SHP77 (cell line): ENCODE measurements at regions not wholly inside any gene's neighbourhood (a gene's known extent, or its start where the extent isn't known, plus 50 kb on each side); places are given as distances from the start of the nearest gene placed in this dataset.
"Not testable (repeated sequence)": the region's sequence is repeated elsewhere in the genome, so short reads cannot be mapped to it uniquely, and the experiment has no call there.

Source experiments
- DNase-seq, 2 experiments: peaks; one replicate each; lab custom pipeline; 2025; lab: John Stamatoyannopoulos, UW

DNA sequence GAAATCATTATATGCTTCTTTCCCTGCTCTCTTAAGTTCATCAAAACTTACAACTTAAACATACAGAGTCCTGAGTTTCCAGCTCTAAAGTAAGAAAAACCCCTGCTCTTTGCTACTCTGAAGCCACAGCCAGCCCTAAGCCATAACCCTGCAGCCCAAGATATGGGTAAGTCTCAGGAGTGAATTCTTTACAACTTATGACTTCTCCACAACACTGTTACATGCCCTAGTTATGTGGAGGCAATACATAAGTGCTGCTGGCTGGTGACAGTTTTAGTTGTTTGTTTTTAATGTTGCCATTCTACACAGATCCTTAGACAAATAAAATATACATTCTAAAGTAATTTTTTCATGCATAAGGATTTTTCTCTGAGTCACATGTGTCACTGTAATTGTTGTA, 100.2 kb downstream of the FBXO8 start:
- no peak for DNase-seq

DNA sequence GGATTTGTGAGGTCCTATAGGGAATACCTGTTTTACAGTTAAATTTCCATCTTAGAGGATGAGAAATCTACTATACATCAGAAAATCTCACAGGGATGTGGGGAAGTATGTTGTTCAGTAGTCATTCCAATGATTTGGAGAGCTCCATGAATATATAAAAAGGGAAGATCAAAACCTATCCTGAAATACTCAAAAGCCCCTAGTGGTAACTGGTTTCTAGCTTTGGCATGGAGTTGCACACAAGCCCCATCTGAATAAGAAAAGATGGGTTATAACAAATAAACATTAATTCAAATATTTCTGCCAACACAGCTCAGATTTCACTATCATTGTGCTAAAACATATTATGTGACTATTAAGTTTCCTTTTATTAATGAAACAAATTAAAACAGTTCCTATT, 101.6 kb downstream of the FBXO8 start:
- no peak for DNase-seq

DNA sequence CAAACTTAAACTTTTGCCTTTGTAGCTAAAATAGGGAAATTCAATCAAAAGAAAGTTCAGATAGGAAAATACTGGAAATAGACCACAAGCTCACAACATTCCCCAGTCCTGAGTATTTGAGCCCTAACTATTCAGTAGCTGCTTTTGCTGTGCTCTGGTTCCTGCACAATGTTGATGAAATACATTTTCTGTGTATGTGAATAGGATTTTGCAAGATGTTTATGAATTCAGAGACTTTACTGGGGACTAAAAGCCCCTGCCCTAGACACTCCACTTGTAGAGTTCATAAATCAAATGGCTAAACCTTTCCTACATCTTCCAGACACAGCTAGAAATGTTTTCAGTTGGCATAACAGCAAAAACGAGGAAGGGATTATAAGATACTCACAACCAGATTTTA, 105.9 kb downstream of the FBXO8 start:
- no peak for DNase-seq

DNA sequence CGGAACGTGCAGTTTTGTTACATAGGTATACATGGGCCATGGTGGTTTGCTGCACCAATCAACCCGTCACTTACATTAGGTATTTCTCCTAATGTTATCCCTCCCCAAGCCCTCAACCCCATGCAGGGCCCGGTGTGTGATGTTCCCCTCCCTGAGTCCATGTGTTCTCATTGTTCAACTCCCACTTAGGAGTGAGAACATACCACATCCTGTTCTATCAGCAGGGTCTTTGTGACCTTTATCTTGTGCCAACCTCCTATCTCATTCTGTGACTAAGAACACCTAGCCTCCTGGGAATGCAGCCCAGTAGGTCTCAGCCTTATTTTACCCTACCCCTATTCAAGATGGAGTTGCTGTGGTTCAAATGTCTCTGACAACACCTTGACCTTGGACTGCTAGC, 107.6 kb downstream of the FBXO8 start:
- not testable (repeated sequence) for DNase-seq

DNA sequence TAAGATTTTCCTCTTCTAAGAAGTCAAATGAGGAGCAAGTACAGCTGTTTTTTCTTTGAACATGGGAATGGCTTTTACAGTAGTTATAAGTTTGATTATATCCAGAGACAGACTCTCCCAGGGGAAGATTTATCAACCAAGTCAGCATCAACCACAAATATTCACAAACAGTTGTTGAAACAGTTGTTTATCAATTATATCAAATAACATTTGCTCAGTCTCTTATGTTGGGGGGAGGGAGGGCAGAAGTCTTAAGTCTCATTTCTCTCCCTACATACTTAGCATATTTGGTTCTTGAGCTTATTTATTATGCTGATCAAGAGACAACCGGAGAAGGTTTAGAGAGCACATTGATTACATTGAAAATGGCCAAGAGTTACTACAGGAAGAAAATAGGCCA, 110.1 kb downstream of the FBXO8 start:
- no peak for DNase-seq

DNA sequence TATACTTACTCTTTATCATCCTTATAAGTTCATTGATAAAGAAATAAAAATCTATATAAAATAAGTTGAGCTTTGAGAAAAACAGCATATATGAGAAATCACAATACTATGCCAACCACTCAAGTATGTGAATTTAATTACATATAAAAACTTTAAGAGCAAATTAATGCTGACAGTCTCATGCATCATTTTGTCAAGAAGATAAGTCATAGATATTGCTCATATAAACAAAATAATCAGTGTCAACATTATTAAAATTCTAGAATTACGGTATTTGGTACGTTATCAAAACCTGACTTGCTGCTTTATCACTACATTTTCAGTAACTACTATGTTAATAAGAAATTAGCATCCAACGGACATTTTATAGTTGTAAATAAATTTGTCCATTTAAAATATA, 111.2 kb downstream of the FBXO8 start:
- no peak for DNase-seq

DNA sequence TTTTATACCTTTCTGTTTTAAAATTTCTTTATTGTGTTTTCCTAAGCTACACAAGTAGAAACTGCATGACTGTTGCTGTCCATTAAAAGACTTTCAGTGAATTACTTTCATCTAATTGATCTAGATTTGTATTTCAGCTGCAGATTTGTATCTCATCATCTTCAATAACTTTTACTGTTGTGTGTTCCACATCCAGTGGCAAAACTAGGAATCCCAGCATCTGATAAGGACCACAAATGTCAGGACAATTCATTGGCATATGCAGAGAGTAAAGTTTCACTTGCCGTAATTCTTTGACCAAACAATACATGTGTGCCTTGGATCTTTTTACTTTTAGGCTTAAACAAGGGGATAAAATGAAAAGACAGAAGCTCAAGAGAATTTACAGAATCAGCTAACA, 112.6 kb downstream of the FBXO8 start:
- no peak for DNase-seq

DNA sequence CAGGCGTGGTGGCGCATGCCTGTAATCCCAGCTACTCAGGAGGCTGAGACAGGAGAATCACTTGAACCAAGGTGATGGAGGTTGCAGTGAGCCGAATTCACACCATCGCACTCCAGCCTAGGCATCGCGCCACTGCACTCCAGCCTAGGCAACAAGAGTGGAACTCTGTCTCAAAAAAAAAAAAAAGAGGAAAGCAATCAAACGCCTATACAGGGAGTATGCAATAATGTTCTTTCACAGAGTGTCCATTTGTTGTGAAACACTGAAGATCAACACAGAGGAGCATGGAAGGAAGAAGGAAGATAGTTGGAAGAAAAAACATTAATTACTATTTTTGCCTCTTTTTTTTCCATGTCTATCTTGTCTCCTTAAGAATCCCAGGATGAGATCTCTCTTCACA, 113.4 kb downstream of the FBXO8 start:
- DNase-seq: no peak

DNA sequence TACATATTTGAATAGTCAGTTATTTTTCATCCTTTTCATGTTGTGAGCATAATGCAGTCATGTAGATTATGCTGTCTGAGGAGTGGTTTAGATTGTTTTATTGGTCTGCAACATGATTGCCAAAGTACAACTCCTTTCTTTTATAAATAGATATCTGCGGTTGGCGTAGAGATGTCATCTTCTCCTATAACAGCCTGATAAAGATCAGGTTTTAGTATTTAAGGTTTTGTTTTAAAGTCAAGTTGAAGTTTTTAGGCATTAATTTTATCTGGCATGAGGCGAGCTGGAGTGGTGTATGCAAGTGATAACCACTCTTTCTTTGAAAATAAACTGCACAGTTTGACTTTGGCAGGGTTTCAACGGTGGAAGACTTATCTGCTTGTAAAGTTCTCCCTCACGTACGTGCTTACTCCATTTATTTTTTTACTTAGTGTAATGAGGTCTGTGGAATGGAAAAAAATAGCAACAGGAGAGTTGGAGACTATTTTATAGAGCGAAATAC, 126.3 kb downstream of the FBXO8 start:
- no peak for DNase-seq

DNA sequence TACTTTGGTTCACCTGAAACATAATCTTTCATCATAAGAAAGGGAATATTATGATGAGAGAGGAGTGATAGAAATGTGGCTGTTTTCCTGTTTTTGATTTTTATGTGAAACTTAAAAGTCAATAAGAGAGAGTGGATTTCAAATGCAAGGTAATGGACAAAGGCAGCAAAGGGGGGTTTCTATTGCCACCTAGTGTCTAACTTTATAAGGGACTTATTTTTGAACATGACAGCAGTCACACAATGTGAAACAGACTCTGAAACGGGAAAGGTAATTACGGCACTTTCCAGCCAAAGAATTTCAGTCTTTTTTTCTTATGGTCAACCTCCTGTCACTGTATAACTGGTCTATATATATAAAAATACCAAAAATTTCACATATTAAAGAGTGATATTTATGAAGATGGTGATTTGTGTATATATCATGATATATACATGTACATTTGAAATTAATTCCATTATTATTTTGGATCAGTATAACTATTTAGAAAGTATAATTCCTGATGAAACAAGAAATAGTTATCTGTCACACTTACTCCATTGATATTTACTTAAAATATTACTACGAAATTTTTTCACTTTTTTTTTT, 127.1 kb downstream of the FBXO8 start:
- peak; percentile 20 to 27 for DNase-seq

DNA sequence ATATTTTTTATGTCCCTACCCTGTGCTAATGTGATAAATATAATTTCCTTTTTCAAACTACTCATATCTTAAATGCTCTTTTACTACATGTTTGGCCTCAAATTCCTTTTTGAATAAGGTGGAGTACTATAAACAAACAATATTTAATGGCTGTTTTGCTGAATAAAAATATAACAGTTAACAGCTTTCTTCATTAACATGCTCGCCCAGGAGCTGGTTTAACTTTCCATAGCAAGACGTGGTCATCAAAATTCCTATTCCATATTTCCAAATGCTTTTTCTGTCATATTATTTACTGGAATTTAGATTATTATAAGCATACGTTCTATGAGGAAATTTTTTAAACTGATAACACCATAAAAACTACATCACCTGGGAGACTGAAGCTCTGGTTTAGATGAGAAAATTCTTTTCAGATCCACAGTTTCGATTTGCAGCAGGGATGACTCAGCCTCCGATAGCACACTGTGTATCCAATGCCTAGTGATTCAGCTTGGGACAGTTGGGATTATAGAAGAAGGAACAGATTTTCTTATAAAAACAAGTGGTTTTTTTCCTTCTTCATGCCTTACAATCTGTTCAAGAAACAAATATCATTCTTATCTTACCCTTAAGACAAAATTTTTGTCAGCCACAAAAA, 129.1 kb downstream of the FBXO8 start:
- peak; percentile 28 to 57 for DNase-seq

DNA sequence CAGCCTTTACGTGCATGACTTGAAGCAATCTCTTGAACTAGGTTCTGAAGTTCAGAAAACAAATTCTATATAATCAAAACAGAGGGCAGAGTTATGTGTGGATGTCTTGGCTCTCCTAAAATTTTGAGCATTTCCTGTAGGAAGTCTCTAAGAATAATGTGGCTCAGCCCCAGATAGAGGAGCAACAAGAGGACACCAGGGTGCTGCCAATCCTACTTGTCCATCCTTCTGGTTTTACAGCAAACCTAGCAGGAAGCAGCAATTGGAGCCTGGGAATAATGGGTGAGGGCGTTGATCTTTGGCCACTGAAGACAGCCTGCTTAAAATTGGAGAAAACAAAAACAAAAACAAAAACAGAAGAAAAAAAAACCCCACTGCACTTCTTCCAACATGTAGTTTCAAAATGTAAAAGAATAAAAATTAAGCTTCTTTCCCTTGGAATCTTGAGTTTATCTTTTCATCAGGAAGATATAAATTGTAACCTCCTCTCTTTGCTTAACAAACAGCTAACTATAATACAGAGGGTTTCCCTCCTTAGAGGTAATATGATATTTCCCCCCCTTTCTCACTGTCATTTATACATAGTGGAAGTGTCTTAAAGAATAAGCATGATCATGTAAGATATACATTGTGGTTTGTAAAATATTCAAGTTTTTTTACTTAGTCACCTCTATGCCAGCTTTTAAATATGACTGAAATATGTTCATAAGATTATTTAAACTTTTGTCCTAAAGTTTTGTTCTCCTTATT, 130.6 kb downstream of the FBXO8 start:
- DNase-seq: no peak

DNA sequence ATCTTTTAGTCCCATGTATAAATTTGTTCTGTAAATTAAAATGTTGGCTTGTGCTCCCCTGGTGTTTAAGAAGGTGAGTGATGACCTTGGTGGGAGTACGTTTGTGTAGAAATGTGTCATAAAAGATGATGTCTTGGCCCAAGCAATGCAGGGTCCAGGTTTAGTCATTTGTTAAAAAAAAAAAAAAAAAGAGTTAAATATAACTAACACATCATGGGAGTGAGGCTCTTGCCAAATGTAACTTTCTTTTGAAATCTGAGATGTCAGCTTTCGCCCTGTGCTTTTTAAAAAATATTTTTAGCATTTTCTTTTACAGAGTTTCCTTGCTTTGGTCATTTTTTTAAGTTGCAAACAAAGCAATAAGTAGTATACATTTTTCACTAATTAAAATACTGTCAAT, 135.6 kb downstream of the FBXO8 start:
- no peak for DNase-seq

DNA sequence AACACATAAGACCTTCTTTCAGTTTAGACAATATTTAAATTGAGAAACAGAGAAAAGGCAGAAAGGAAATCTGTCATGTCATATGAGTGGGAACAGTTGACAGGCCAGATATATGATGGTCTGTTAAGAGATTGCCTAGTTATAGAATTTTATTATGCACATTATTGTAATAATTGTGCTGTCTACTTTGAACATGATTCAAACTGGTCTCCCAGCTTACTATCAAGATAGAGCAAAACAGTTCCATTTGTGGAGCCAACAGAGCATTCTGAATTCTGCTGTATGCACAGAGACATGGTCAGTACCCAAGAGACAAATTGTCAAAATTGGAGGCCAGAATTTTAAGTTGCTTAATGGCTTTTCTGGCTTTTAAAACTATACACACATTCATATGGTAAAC, 139.4 kb downstream of the FBXO8 start:
- no peak for DNase-seq

DNA sequence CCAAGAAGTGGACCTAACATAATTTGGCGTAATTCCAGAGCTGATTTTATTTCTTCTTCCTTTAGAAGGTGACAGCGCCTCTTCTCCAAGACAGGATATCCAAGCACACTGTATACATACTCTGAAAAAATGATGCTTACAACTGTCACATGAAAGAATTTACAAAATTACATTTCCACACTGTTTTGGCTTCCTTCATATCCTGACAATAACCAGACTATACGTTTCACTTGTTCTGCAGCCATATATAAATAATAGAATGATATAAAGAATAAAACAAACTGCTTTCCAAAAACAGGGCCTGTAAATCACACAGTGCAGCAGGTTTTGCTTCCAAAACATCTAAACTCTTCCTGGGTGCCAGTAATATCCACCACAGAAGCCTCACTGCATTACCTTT, 141.6 kb downstream of the FBXO8 start:
- no peak for DNase-seq

DNA sequence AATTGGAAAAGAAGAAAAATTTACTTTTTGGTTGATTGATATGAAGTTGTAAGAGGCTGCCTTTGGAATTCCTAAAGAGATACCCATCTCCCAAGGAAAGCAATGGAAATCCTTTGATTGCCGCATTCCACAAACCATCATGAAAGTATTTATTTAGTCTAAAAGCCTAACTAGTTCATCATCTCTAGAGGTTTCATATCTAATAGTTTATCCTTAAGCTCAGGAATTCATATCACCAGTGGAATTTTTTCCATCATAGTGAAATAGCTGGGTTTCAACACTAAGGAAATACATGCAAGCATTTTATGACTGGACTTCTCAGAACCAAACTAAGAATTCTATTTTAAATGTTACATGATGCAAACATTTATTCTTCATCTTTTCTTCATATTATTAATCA, 144.9 kb downstream of the FBXO8 start:
- no peak for DNase-seq

DNA sequence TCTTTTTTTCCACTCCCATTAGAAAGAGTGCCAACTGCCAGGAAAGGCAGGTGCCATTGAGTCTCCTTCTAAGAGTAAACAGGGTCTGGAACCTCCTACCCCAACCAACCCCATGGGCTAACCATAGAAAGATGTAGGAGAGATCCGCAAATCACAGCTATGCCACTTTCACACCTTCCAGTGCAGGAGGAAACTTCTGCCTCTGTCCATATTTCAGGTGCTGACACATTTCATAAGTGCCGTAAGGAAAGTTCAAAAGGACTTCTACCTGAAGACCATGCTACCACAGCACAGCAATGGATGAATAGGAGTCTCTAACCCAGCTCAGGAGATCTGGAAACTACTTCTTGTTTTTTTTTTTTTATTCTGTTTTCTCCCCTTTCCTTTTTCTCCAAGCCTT, 145.8 kb downstream of the FBXO8 start:
- no peak for DNase-seq

DNA sequence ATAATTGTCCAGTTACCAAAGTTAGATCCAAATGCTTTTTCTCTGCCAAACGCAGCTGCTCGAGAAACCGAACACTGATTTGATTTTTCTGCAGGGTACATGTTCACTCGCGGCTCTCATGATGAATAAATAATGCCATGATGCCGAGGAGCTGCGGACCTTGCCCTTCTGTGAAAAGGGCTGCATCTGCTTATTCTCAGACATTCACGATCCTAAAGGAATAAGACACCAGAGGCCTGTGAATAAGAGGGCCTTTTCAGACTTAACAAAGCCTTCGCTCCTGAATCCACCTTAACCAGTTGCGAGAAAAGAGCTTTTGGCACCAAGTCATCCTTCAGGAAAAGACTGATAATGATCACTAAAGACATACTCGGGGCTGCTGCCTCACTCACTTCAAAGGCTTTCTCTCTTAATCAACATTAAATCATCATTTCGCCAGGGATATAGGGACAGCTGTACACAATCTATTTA, 147.5 kb downstream of the FBXO8 start:
- DNase-seq: peak; percentile 32 to 50

DNA sequence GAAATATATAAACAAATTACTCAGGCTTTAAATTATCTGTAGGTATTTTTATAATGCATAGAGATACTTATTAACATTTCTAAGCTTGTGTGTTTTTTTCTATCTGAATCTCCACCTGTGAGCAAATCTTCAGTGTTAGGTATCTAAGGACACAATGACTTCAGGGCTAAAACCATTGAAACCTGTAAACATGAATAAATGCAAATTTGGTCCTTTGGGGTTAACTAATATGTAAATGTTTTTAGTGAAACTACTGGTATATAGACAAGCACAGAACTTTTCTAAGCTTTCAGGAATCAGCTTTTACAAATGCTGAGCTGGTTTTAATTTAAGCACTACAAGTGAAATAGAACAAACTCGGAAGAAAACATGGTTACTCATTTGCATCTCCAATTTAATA, 147.9 kb downstream of the FBXO8 start:
- peak in 1 of 2 experiments; percentile 21 for DNase-seq

DNA sequence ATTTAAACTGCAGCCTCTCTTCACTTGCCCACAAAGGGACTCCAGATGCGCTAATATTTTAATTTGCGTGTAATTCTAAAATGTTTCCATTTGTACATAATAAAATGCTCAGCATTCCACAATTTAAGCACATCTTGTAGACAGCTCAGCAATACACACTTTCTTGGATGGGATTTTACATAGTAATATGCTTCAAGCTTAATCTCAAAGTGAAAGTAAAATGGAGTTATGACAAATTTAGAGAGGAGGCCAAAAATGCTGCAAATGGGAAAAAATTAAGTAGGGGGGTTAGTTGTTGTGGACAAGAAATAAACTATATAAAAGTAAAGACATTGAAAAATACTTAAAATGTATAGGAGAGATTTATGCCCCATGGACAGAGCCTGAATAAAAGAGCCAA, 149.1 kb downstream of the FBXO8 start:
- peak in 1 of 2 experiments; percentile 1 for DNase-seq

DNA sequence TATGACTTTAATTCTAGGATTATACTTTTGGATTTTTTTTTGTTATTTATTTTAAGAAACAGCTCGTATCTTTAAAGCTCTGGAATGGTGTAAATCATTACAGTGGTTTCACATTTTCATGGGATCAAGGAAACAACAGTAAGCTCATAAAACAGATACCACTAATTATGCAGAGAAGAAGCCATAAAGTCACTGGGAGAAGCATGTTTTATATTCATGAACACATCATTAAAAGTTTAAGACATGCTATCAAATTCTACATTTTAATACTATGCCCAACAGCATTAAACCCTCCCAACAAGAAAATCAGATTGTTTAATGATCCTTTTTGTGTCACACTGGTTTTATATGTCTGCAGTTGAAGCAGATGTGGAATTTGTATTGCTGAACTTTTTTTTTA, 149.9 kb downstream of the FBXO8 start:
- no peak for DNase-seq

DNA sequence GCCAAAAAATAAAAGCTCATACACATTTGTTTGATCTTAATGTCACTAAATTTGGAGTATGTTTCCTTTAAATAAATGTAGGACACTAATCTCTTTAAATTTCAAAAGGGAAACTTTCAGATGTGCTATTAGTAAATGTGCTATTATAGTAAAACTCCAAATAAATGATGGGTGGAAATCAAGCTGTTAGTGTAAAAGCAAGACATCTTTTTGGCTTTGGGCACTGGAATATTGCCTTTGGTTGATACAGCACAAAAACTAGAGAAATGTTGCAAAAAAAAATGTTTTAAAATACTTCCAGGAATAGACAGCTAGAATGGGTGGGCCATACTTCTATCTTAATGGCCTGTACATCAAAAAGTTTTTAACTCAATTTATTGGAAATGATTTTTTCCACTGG, 151.6 kb downstream of the FBXO8 start:
- DNase-seq: no peak

DNA sequence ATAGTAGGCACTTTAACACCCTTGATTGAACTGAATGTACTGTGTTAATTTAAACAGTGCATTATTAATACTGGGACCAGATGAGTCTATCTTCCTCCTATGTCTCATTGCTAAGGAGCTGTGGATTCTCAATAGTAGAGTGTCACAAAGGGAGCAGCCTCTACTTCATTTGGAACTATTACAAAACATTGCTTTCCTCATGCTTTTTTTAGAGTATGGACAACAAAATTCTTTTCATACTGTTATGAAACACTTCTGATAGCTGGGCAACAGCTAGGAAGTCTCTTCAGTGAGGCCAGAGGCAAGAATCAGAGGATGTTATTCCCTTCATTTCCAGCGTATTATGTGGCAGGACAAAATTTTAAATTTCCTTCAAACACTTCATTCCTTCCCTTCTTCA, 160.8 kb downstream of the FBXO8 start:
- DNase-seq: no peak
